ENCODE measurements at regions not wholly inside any gene's neighbourhood (a gene's known extent, or its start where the extent isn't known, plus 50 kb on each side); places are given as distances from the start of the nearest gene placed in this dataset.

- no peak for TF ChIP-seq EZH2 (IDR thresholded peaks at IDR 0.05; ENCODE audit: insufficient read depth, poor library complexity, severe bottlenecking)
- TF ChIP-seq EZH2phosphoT487 (IDR thresholded peaks at IDR 0.05; ENCODE audit: insufficient read depth, low read depth) = no peak
Observed at GRCh38 chr11:70842701-70843100, 409.7 kb downstream of the SHANK2 start.

Measured in GM23248 (cell line).